ENCODE measurements at regions not wholly inside any gene's neighbourhood (a gene's known extent, or its start where the extent isn't known, plus 50 kb on each side); places are given as distances from the start of the nearest gene placed in this dataset.

DNA sequence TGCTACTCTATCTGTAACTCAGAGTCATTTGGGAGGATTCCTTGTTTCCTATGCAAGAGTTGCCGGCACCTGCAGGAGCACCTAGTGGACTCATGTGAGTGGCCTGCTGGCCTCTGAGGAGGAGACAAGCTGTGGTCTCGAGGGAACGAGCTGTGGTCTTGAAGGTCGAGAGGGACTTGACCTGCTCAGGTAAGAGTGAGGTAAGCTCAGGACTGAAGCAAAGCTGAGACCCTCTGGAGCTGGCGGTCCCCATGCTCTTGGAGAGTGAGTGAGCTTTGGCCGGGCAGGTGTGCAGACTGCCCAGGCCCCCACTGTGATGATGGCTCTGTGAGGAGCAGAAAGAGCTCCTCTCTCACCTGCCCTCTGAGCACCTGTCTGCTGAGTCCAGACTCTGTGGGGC, 214.3 kb downstream of the MYLK4 start:
- no peak for TF ChIP-seq YY1 (IDR thresholded peaks at IDR 0.05; ENCODE audit: insufficient read depth, insufficient read length)
- no peak for TF ChIP-seq ZNF274 (IDR thresholded peaks at IDR 0.05; ENCODE audit: low read depth, low read length)

All from NT2/D1 (cell line).